ENCODE measurements at regions not wholly inside any gene's neighbourhood (a gene's known extent, or its start where the extent isn't known, plus 50 kb on each side); places are given as distances from the start of the nearest gene placed in this dataset.
"Not testable (repeated sequence)": the region's sequence is repeated elsewhere in the genome, so short reads cannot be mapped to it uniquely, and the experiment has no call there.

DNA sequence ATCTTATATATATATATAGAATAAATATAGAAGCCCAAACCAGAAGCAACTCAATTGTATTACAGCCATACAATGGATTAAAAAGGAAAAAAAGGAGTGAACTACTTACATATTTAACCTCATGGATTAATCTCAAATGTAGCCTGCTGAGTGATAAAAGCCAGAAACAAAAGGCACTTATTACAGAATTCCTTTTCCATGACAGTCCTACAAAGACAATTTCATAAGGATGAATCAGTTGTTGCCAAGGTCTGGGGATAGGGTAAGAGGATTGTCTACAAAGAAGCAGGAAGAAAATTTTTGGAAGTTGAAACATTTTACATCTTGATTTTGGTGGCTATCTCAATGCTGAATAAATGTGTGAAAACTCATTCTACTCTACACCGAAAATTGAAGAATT, 103.9 kb upstream of the DCC start:
- TF ChIP-seq, protein P1, sequence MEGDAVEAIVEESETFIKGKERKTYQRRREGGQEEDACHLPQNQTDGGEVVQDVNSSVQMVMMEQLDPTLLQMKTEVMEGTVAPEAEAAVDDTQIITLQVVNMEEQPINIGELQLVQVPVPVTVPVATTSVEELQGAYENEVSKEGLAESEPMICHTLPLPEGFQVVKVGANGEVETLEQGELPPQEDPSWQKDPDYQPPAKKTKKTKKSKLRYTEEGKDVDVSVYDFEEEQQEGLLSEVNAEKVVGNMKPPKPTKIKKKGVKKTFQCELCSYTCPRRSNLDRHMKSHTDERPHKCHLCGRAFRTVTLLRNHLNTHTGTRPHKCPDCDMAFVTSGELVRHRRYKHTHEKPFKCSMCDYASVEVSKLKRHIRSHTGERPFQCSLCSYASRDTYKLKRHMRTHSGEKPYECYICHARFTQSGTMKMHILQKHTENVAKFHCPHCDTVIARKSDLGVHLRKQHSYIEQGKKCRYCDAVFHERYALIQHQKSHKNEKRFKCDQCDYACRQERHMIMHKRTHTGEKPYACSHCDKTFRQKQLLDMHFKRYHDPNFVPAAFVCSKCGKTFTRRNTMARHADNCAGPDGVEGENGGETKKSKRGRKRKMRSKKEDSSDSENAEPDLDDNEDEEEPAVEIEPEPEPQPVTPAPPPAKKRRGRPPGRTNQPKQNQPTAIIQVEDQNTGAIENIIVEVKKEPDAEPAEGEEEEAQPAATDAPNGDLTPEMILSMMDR (IDR thresholded peaks at IDR 0.05; ENCODE audit: unreplicated experiment), result no peak
- H3K4me1 Mint-ChIP-seq (ENCODE audit: unreplicated experiment), result no peaks in the 10 kb centered on the region
- H3K27me3 Mint-ChIP-seq (ENCODE audit: unreplicated experiment), result no peaks in the 10 kb centered on the region
- DNase-seq (ENCODE audit: low spot score), result no peak
- H3K4me3 Mint-ChIP-seq (ENCODE audit: unreplicated experiment), result no peak overlapping the region
- no peaks in the 10 kb centered on the region for H3K9me3 Mint-ChIP-seq (ENCODE audit: unreplicated experiment)
- no peaks in the 10 kb centered on the region for H3K36me3 Mint-ChIP-seq (ENCODE audit: low read depth, unreplicated experiment)
- H3K27ac Mint-ChIP-seq (ENCODE audit: unreplicated experiment), result no peak overlapping the region

DNA sequence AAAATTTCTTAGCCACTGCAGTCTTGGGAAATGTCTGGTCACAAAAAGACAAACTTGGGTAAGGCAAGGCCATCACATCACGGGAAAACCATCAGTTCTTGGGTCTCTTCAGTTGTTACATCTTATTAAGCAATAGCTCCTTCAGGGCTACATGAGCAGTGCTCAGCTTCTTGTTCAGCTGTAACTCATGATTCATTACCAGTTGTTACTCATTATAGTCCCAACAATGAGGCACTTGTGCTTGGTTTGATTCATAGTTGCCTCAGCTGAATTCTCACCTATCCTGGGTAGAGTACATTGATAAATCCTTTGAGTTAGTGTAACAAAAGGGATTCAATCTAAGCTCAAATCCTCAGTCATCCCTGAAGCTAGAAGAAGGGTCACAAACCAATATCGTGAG, 102.4 kb upstream of the DCC start:
- TF ChIP-seq, protein P1 (IDR thresholded peaks at IDR 0.05; ENCODE audit: unreplicated experiment), result no peak
- Mint-ChIP-seq H3K9me3 (ENCODE audit: unreplicated experiment) (no peaks in the 10 kb centered on the region), H3K36me3 (ENCODE audit: low read depth, unreplicated experiment) (no peaks in the 10 kb centered on the region), H3K27ac (ENCODE audit: unreplicated experiment) (no peak overlapping the region), H3K4me1 (ENCODE audit: unreplicated experiment) (no peaks in the 10 kb centered on the region), H3K27me3 (ENCODE audit: unreplicated experiment) (no peaks in the 10 kb centered on the region), H3K4me3 (ENCODE audit: unreplicated experiment) (no peak overlapping the region)
- DNase-seq (ENCODE audit: low spot score), result no peak

DNA sequence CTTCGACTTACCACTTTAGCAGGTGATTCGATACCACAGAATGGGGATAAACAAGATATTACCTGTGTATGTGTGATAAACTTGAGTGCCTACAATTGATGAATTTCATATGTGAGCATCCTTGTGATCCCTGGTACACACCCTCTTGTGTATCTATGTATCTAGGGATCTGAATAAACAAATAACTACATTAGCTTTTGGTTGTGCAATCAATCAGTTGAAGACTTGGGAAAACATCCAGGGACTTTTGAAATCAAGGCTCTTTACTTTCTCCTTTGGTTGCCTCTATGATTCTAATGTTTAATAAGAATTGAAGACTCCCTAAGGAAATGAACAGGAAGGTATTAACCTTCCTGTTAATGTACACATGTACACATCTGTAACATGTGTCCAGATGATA, 97.3 kb upstream of the DCC start:
- Mint-ChIP-seq H3K4me1 (ENCODE audit: unreplicated experiment) (no peaks in the 10 kb centered on the region), H3K4me3 (ENCODE audit: unreplicated experiment) (no peak overlapping the region), H3K9me3 (ENCODE audit: unreplicated experiment) (peaks cover 2% of the 10 kb centered on the region), H3K36me3 (ENCODE audit: low read depth, unreplicated experiment) (no peaks in the 10 kb centered on the region), H3K27ac (ENCODE audit: unreplicated experiment) (no peak overlapping the region), H3K27me3 (ENCODE audit: unreplicated experiment) (peaks cover 4% of the 10 kb centered on the region)
- DNase-seq (ENCODE audit: low spot score), result no peak
- TF ChIP-seq, protein P1 (IDR thresholded peaks at IDR 0.05; ENCODE audit: unreplicated experiment), result no peak

DNA sequence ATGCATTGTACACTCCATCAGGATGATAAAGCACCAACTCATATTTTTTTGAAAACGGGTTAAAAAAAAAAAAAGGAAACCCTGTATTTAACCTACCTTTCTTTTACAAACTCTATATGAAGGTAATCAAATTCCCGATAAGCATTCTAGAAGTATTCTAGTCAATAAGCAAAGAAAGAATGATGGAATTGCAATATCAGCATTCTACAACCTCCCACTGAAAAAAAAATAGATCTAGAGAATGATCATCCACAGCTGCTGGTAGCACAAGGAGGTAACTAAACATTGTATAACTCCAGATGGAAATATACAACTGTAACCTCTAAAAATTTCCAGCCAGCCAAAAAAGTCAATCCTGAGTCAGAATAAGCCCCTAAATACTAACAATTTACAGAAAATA, 95.3 kb upstream of the DCC start:
- H3K9me3 Mint-ChIP-seq (ENCODE audit: unreplicated experiment), result peaks cover 7% of the 10 kb centered on the region
- TF ChIP-seq, protein P1 (IDR thresholded peaks at IDR 0.05; ENCODE audit: unreplicated experiment), result no peak
- peaks cover 4% of the 10 kb centered on the region for H3K27me3 Mint-ChIP-seq (ENCODE audit: unreplicated experiment)
- no peaks in the 10 kb centered on the region for H3K36me3 Mint-ChIP-seq (ENCODE audit: low read depth, unreplicated experiment)
- no peak overlapping the region for H3K4me3 Mint-ChIP-seq (ENCODE audit: unreplicated experiment)
- H3K4me1 Mint-ChIP-seq (ENCODE audit: unreplicated experiment), result no peaks in the 10 kb centered on the region
- no peak overlapping the region for H3K27ac Mint-ChIP-seq (ENCODE audit: unreplicated experiment)
- no peak for DNase-seq (ENCODE audit: low spot score)

DNA sequence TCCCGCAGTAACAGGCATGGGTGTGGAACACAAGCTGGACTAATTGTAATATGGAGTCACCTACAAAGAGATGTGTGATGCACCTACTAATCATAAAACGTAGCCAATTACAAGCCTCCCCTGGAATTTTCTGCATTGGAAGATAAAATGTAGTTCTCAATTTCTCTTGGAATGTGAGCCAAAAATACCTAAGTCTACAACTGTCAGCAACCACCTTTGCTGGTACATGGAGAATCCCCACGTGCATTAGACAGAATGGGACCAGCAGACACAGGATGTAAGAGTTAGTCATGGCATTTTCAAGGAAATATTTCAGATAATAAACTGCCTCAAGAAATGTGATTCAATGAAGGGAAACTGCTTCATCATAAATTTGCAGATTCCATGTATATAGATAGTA, 85.6 kb upstream of the DCC start:
- no peak overlapping the region for H3K27ac Mint-ChIP-seq (ENCODE audit: unreplicated experiment)

DNA sequence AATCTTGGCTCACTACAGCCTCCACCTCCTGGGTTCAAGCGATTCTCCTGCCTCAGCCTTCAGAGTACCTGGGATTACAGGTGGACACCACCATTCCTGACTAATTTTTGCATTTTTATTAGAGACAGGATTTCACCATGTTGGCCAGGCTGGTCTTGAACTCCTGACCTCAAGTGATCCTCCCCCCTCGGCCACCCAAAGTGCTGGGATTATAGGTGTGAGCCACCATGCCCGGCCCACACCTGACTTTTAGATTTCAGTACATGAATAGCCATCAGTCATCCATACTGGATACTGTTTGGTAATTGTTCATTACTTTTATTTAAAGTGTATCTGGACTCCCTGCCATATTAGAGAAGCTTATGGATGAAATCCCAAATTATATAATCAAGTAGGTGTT, 82.6 kb upstream of the DCC start:
- not testable (repeated sequence) for H3K4me1 Mint-ChIP-seq (ENCODE audit: unreplicated experiment); H3K4me3 Mint-ChIP-seq (ENCODE audit: unreplicated experiment); H3K27me3 Mint-ChIP-seq (ENCODE audit: unreplicated experiment); H3K36me3 Mint-ChIP-seq (ENCODE audit: low read depth, unreplicated experiment); DNase-seq (ENCODE audit: low spot score); H3K27ac Mint-ChIP-seq (ENCODE audit: unreplicated experiment); H3K9me3 Mint-ChIP-seq (ENCODE audit: unreplicated experiment)

More for the DNA sequence above, 85.6 kb upstream of the DCC start:
- TF ChIP-seq, protein P1 (IDR thresholded peaks at IDR 0.05; ENCODE audit: unreplicated experiment), result no peak
- no peaks in the 10 kb centered on the region for H3K4me1 Mint-ChIP-seq (ENCODE audit: unreplicated experiment)
- DNase-seq (ENCODE audit: low spot score), result no peak
- H3K4me3 Mint-ChIP-seq (ENCODE audit: unreplicated experiment), result no peak overlapping the region
- no peaks in the 10 kb centered on the region for H3K36me3 Mint-ChIP-seq (ENCODE audit: low read depth, unreplicated experiment)
- H3K27me3 Mint-ChIP-seq (ENCODE audit: unreplicated experiment), result no peaks in the 10 kb centered on the region
- no peaks in the 10 kb centered on the region for H3K9me3 Mint-ChIP-seq (ENCODE audit: unreplicated experiment)

Data from endothelial cell (in vitro differentiated cells).